Common myeloid progenitor, CD34-positive (primary cell): ENCODE measurements at regions not wholly inside any gene's neighbourhood (a gene's known extent, or its start where the extent isn't known, plus 50 kb on each side); places are given as distances from the start of the nearest gene placed in this dataset.

ENCODE experiments used
- CTCF ChIA-PET: fragments of 350-600 bp; sonication (Branson Sonifier 250); formaldehyde crosslinking; loops from one replicate; lab custom pipeline; 2021; ENCODE audit warnings: antibody characterized with exemption; lab: Charles Lee
- POLR2A ChIA-PET: fragments of 350-600 bp; sonication (Branson Sonifier 250); formaldehyde crosslinking; loops from one replicate; lab custom pipeline; 2021; ENCODE audit warnings: antibody characterized with exemption; lab: Charles Lee
- DNase-seq, 3 donors: peaks; one replicate each; pipeline versions ENCODE4 v3.0.0 to v3.0.0-alpha.2; 2013
- H3K27ac ChIP-seq, 2 experiments: 1 replicate in 1 of 2; 2 replicates in 1 of 2; pipeline ENCODE4 v1.7.0; 2013; ENCODE audit warnings: inconsistent platforms in 2 of 2, low read length in 2 of 2, mild to moderate bottlenecking in 2 of 2, low read depth in 1 of 2, moderate library complexity in 1 of 2; ENCODE audit not compliant: severe bottlenecking in 2 of 2, insufficient read depth in 1 of 2, poor library complexity in 1 of 2
- H3K27me3 ChIP-seq, 5 experiments: replicated peaks in 2 of 5; 1 replicate in 3 of 5; 2 replicates in 2 of 5; pipeline versions ENCODE4 v1.6.1 to v1.7.0; 2013; ENCODE audit warnings: low read length in 4 of 5, mild to moderate bottlenecking in 2 of 5, moderate library complexity in 2 of 5, inconsistent platforms in 1 of 5; ENCODE audit not compliant: insufficient read depth in 5 of 5, control insufficient read depth in 4 of 5
- H3K36me3 ChIP-seq, 4 experiments: 1 replicate in 2 of 4; 2 replicates in 2 of 4; pipeline versions ENCODE4 v1.6.1 to v1.7.0; 2013; ENCODE audit warnings: low read length in 3 of 4, control low read depth in 1 of 4, mild to moderate bottlenecking in 1 of 4; ENCODE audit not compliant: control insufficient read depth in 4 of 4, insufficient read depth in 4 of 4
- H3K4me1 ChIP-seq, 4 experiments: 1 replicate in 3 of 4; 2 replicates in 1 of 4; pipeline versions ENCODE4 v1.6.1 to v1.7.1; 2013; ENCODE audit warnings: low read length in 3 of 4, mild to moderate bottlenecking in 3 of 4, control low read depth in 1 of 4, inconsistent platforms in 1 of 4, moderate library complexity in 1 of 4; ENCODE audit not compliant: control insufficient read depth in 4 of 4, insufficient read depth in 4 of 4; ENCODE audit errors: control extremely low read depth in 1 of 4
- H3K4me3 ChIP-seq, 7 experiments: 1 replicate in 4 of 7; 2 replicates in 3 of 7; pipeline versions ENCODE4 v1.5.1 to v1.7.0; 2013; ENCODE audit warnings: mild to moderate bottlenecking in 7 of 7, low read length in 6 of 7, moderate library complexity in 6 of 7, inconsistent platforms in 2 of 7, low read depth in 2 of 7, control low read depth in 1 of 7; ENCODE audit not compliant: insufficient read depth in 4 of 7, control insufficient read depth in 1 of 7; ENCODE audit errors: extremely low read depth in 1 of 7
- H3K9me3 ChIP-seq, 5 experiments: 1 replicate in 4 of 5; 2 replicates in 1 of 5; pipeline versions ENCODE4 v1.6.1 to v1.7.1; 2013; ENCODE audit warnings: low read length in 4 of 5, mild to moderate bottlenecking in 2 of 5, inconsistent platforms in 1 of 5, low read depth in 1 of 5, moderate library complexity in 1 of 5; ENCODE audit not compliant: control insufficient read depth in 4 of 5, insufficient read depth in 2 of 5; ENCODE audit errors: control extremely low read depth in 1 of 5
- WGBS: methylation state at CpG from one replicate; pipeline ENCODE4 v1.1.5; 2013; ENCODE audit not compliant: insufficient coverage; 5-methylcytosine and 5-hydroxymethylcytosine counted together

GRCh38 chr4:128550060-128550459 lies 259.4 kb upstream of the JADE1 start:
- ChIA-PET POLR2A (no interaction called here), CTCF (interaction anchor here (0.6 kb wide), 1 partner anchor 169 kb away, joined by 3 read pairs; no protein-coding TSS in a partner anchor)
- H3K36me3 ChIP-seq: no peaks in the 10 kb centered on the region
- H3K4me3 ChIP-seq: no peak overlapping the region
- 95% methylated on average over 3 of the region's 5 CpGs for WGBS
- no peak for DNase-seq
- peaks cover 4 to 14% (median 12%) of the 10 kb centered on the region in 4 experiments for H3K4me1 ChIP-seq
- peaks cover 0 to 3% (median 0%) of the 10 kb centered on the region in 5 experiments for H3K9me3 ChIP-seq
- no peaks in the 10 kb centered on the region for H3K27me3 ChIP-seq
- no peak overlapping the region for H3K27ac ChIP-seq

- ChIA-PET POLR2A (no interaction called here), CTCF (interaction anchor here (0.6 kb wide), 1 partner anchor 168 kb away, joined by 3 read pairs; no protein-coding TSS in a partner anchor)
- 100% methylated on average over 1 of the region's 1 CpG for WGBS
These were observed 259.9 kb upstream of the JADE1 start for GRCh38 chr4:128549636-128550035.

GRCh38 chr4:128548381-128548780 lies 260.8 kb upstream of the PGRMC2 start:
- Histone ChIP-seq H3K4me3 (no peak overlapping the region), H3K27me3 (no peaks in the 10 kb centered on the region), H3K27ac (no peak overlapping the region), H3K9me3 (peaks cover 0 to 3% (median 0%) of the 10 kb centered on the region in 5 experiments), H3K4me1 (peaks cover 0 to 6% (median 3%) of the 10 kb centered on the region in 4 experiments), H3K36me3 (no peaks in the 10 kb centered on the region)
- ChIA-PET POLR2A (no interaction called here), CTCF (interaction anchor here (0.6 kb wide), 1 partner anchor 42 kb away, joined by 3 read pairs; no protein-coding TSS in a partner anchor)
- DNase-seq: no peak
- WGBS: no CpG with 5 or more reads among the region's 1 CpG

More at GRCh38 chr4:128549636-128550035, 259.9 kb upstream of the JADE1 start:
- Histone ChIP-seq H3K4me3 (no peak overlapping the region), H3K36me3 (no peaks in the 10 kb centered on the region), H3K27ac (no peak overlapping the region), H3K4me1 (peaks cover 4 to 14% (median 12%) of the 10 kb centered on the region in 4 experiments), H3K9me3 (peaks cover 0 to 3% (median 0%) of the 10 kb centered on the region in 5 experiments), H3K27me3 (no peaks in the 10 kb centered on the region)
- no peak for DNase-seq

GRCh38 chr4:128544272-128544671 lies 256.7 kb upstream of the PGRMC2 start:
- no peak overlapping the region for H3K27ac ChIP-seq
- ChIA-PET CTCF (interaction anchor here (1.0 kb wide), 1 partner anchor 9 kb away, joined by 4 read pairs; no protein-coding TSS in a partner anchor), POLR2A (no interaction called here)
- no peaks in the 10 kb centered on the region for H3K4me1 ChIP-seq
- no peaks in the 10 kb centered on the region for H3K27me3 ChIP-seq
- H3K9me3 ChIP-seq: no peaks in the 10 kb centered on the region
- no peaks in the 10 kb centered on the region for H3K36me3 ChIP-seq
- WGBS: 98% methylated on average over 5 of the region's 5 CpGs
- no peak overlapping the region for H3K4me3 ChIP-seq
- DNase-seq: no peak

- Histone ChIP-seq H3K4me1 (no peaks in the 10 kb centered on the region), H3K27ac (no peak overlapping the region), H3K27me3 (no peaks in the 10 kb centered on the region), H3K4me3 (no peak overlapping the region), H3K9me3 (no peaks in the 10 kb centered on the region), H3K36me3 (no peaks in the 10 kb centered on the region)
- ChIA-PET POLR2A (no interaction called here), CTCF (no interaction called here)
- WGBS: 97% methylated on average over 5 of the region's 6 CpGs
- no peak for DNase-seq
These were observed 256.1 kb upstream of the PGRMC2 start for GRCh38 chr4:128543696-128544095.

GRCh38 chr4:128542047-128542446 lies 254.4 kb upstream of the PGRMC2 start:
- Histone ChIP-seq H3K4me1 (no peaks in the 10 kb centered on the region), H3K9me3 (no peaks in the 10 kb centered on the region), H3K27ac (no peak overlapping the region), H3K27me3 (no peaks in the 10 kb centered on the region), H3K4me3 (no peak overlapping the region), H3K36me3 (no peaks in the 10 kb centered on the region)
- ChIA-PET CTCF (no interaction called here), POLR2A (no interaction called here)
- 81% methylated on average over 3 of the region's 3 CpGs for WGBS
- no peak for DNase-seq

- 88% methylated on average over 1 of the region's 3 CpGs for WGBS
- no peak for DNase-seq
- Histone ChIP-seq H3K27ac (no peak overlapping the region), H3K9me3 (peaks cover 0 to 2% (median 0%) of the 10 kb centered on the region in 5 experiments), H3K27me3 (no peaks in the 10 kb centered on the region), H3K4me3 (no peak overlapping the region), H3K36me3 (no peaks in the 10 kb centered on the region), H3K4me1 (no peaks in the 10 kb centered on the region)
- ChIA-PET CTCF (no interaction called here), POLR2A (no interaction called here)
These were observed 252.5 kb upstream of the PGRMC2 start for GRCh38 chr4:128540122-128540521.
